Activated B cell treated with CpG ODN at 0.5 μM for 24 hours (primary cell): ENCODE measurements at regions not wholly inside any gene's neighbourhood (a gene's known extent, or its start where the extent isn't known, plus 50 kb on each side); places are given as distances from the start of the nearest gene placed in this dataset.

Experiments
- ATAC-seq: fragments of 200-7000 bp; cut with Tn5 transposase; one replicate; pipeline ENCODE4 v1.10.0; 2021; ENCODE audit warnings: low read depth, mild to moderate bottlenecking, moderate library complexity
- CTCF ChIA-PET: fragments of 350-600 bp; sonication (Branson Sonifier 250); formaldehyde crosslinking; loops from one replicate; lab custom pipeline; 2021; ENCODE audit warnings: antibody characterized with exemption; lab: Charles Lee
- POLR2A ChIA-PET: fragments of 350-600 bp; sonication (Branson Sonifier 250); formaldehyde crosslinking; loops from one replicate; lab custom pipeline; 2021; ENCODE audit warnings: antibody characterized with exemption; lab: Charles Lee
- DNase-seq: peaks from one replicate; pipeline ENCODE4 v3.0.0; 2022
- H3K27ac Mint-ChIP-seq: one replicate; pipeline ENCODE4 v1.8.0; 2020; ENCODE audit warnings: mixed read lengths
- H3K27me3 Mint-ChIP-seq: one replicate; pipeline ENCODE4 v1.8.0; 2021; ENCODE audit warnings: mixed read lengths
- H3K36me3 Mint-ChIP-seq: one replicate; pipeline ENCODE4 v1.8.0; 2021; ENCODE audit warnings: low read depth, mixed read lengths
- H3K4me1 Mint-ChIP-seq: one replicate; pipeline ENCODE4 v1.8.0; 2021; ENCODE audit warnings: mixed read lengths
- H3K4me3 Mint-ChIP-seq: one replicate; pipeline ENCODE4 v1.8.0; 2020; ENCODE audit warnings: mild to moderate bottlenecking, mixed read lengths
- H3K9me3 Mint-ChIP-seq: one replicate; pipeline ENCODE4 v1.8.0; 2020; ENCODE audit warnings: mixed read lengths
- CTCF ChIP-seq: fragments of 200-600 bp; IDR thresholded peaks from one replicate; pipeline ENCODE4 v1.8.0; 2022; ENCODE audit warnings: antibody characterized with exemption, mild to moderate bottlenecking
- intact Hi-C: fragments of 100-400 bp; cut with micrococcal nuclease; formaldehyde crosslinking; loops from one replicate; pipeline ENCODE4 v1.15.1; 2024

GRCh38 chr2:176984987-176985386 lies 227.6 kb upstream of the HNRNPA3 start:
- Mint-ChIP-seq H3K27ac (no peak overlapping the region), H3K9me3 (no peaks in the 10 kb centered on the region), H3K36me3 (no peaks in the 10 kb centered on the region), H3K27me3 (peaks cover 9% of the 10 kb centered on the region), H3K4me3 (no peak overlapping the region), H3K4me1 (no peaks in the 10 kb centered on the region)
- intact Hi-C loops, result no loop called here
- DNase-seq (no peak), ATAC-seq (no peak)
- TF ChIP-seq CTCF, result no peak
- ChIA-PET POLR2A (no interaction called here), CTCF (no interaction called here)

- no peak for DNase-seq
- no peak for ATAC-seq
- intact Hi-C loops, result no loop called here
- Mint-ChIP-seq H3K4me3 (no peak overlapping the region), H3K9me3 (no peaks in the 10 kb centered on the region), H3K27ac (no peak overlapping the region), H3K36me3 (no peaks in the 10 kb centered on the region), H3K4me1 (no peaks in the 10 kb centered on the region), H3K27me3 (peaks cover 11% of the 10 kb centered on the region)
- POLR2A ChIA-PET, result no interaction called here
- no peak for TF ChIP-seq CTCF
- CTCF ChIA-PET, result no interaction called here
Observed at GRCh38 chr2:176985871-176986270, 226.7 kb upstream of the HNRNPA3 start.

GRCh38 chr2:176986487-176986886 lies 226.1 kb upstream of the HNRNPA3 start:
- no peak overlapping the region for H3K27ac Mint-ChIP-seq
- no peaks in the 10 kb centered on the region for H3K36me3 Mint-ChIP-seq
- CTCF ChIA-PET, result no interaction called here
- no peaks in the 10 kb centered on the region for H3K9me3 Mint-ChIP-seq
- H3K4me1 Mint-ChIP-seq, result no peaks in the 10 kb centered on the region
- POLR2A ChIA-PET, result no interaction called here
- intact Hi-C loops, result no loop called here
- TF ChIP-seq CTCF, result no peak
- no peak overlapping the region for H3K4me3 Mint-ChIP-seq
- DNase-seq (no peak), ATAC-seq (no peak)
- H3K27me3 Mint-ChIP-seq, result peaks cover 11% of the 10 kb centered on the region

- Mint-ChIP-seq H3K27me3 (peaks cover 11% of the 10 kb centered on the region), H3K36me3 (no peaks in the 10 kb centered on the region), H3K4me3 (no peak overlapping the region), H3K27ac (no peak overlapping the region), H3K9me3 (no peaks in the 10 kb centered on the region), H3K4me1 (no peaks in the 10 kb centered on the region)
- ChIA-PET POLR2A (no interaction called here), CTCF (no interaction called here)
- no peak for DNase-seq
- no peak for TF ChIP-seq CTCF
- ATAC-seq, result no peak
- intact Hi-C loops, result no loop called here
Observed at GRCh38 chr2:176991411-176991810, 221.2 kb upstream of the HNRNPA3 start.

GRCh38 chr2:176997074-176997791 lies 215.4 kb upstream of the HNRNPA3 start:
- no peaks in the 10 kb centered on the region for H3K9me3 Mint-ChIP-seq
- POLR2A ChIA-PET, result no interaction called here
- no peaks in the 10 kb centered on the region for H3K36me3 Mint-ChIP-seq
- peaks cover 19% of the 10 kb centered on the region for H3K4me1 Mint-ChIP-seq
- peak overlapping the region; percentile 1 for H3K4me3 Mint-ChIP-seq
- intact Hi-C loops, result no loop called here
- no peaks in the 10 kb centered on the region for H3K27me3 Mint-ChIP-seq
- TF ChIP-seq CTCF, result no peak
- ATAC-seq, result peak; percentile 58
- CTCF ChIA-PET, result no interaction called here
- no peak overlapping the region for H3K27ac Mint-ChIP-seq
- DNase-seq, result no peak
